Astrocyte of the cerebellum (primary cell): ENCODE measurements at regions not wholly inside any gene's neighbourhood (a gene's known extent, or its start where the extent isn't known, plus 50 kb on each side); places are given as distances from the start of the nearest gene placed in this dataset.

Experiments
- DNase-seq: peaks from one replicate; pipeline ENCODE4 v3.0.0-alpha.2; 2011; ENCODE audit warnings: low read depth
- H3K4me3 ChIP-seq: 2 replicates; pipeline ENCODE4 v1.5.1; 2011; ENCODE audit warnings: mild to moderate bottlenecking, low read depth, low read length, moderate library complexity
- CTCF ChIP-seq: IDR thresholded peaks from 2 replicates; pipeline ENCODE4 v1.5.1; 2012; ENCODE audit warnings: low read length, low read depth, moderate library complexity, mild to moderate bottlenecking; ENCODE audit errors: missing control alignments
- in situ Hi-C: cut with HindIII; loops from 2 replicates; pipeline ENCODE4 v1.10.0; 2017; ENCODE audit warnings: low sequenced_read_pairs

GRCh38 chr12:91974541-91975085 is 171.0 kb downstream of the BTG1 start:
- no peak for TF ChIP-seq CTCF
- no peak overlapping the region for H3K4me3 ChIP-seq
- in situ Hi-C loops = no loop called here
- no peak for DNase-seq

GRCh38 chr12:91973813-91974212 is 171.8 kb downstream of the BTG1 start:
- no peak overlapping the region for H3K4me3 ChIP-seq
- in situ Hi-C loops = no loop called here
- DNase-seq = no peak

DNA sequence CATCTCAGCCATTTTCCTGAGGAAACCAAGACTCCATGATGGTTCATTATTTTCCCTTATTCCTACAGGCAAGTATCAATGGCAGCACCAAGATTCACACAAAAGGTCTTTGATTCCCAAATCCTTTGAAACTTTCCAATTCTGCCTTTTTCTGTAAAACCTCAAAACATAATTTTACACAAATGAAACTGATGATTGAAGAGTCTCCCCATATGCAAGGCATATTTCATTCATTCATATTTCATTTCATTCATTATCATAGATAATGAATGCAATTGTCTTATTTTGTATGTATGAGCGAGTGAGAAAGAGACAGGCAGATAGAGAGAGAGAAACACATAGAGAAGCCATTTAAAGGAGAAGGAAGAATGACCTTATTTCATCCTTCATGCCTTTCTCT is 172.8 kb downstream of the BTG1 start:
- in situ Hi-C loops = no loop called here
- no peak for DNase-seq
- H3K4me3 ChIP-seq = no peak overlapping the region
- no peak for TF ChIP-seq CTCF

More at GRCh38 chr12:91973813-91974212, 171.8 kb downstream of the BTG1 start:
- no peak for TF ChIP-seq CTCF

- no peak for DNase-seq
- no peak overlapping the region for H3K4me3 ChIP-seq
- in situ Hi-C loops = no loop called here
- TF ChIP-seq CTCF = no peak
Observed at GRCh38 chr12:91968777-91969171, 176.9 kb downstream of the BTG1 start.

GRCh38 chr12:91968076-91968776 is 177.4 kb downstream of the BTG1 start:
- TF ChIP-seq CTCF = no peak
- no peak for DNase-seq
- in situ Hi-C loops = no loop called here
- no peak overlapping the region for H3K4me3 ChIP-seq

DNA sequence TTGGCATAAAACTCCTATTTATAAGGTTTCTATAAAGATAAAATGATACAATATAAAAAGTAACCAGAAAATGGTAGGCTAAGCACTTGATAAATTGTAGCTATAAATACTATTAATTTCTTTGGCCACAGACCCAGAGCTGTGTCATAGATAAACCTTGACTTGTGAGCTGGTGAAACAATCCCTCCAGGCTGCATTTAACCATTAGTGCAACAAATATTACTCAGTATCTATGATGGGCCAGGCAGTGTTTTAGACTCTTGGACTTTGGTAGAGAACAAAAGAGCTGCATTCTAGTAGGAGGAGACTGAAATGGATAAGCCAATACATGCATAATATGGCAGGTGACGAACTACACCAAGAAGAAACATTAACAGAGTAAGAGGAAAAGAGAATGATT is 178.1 kb downstream of the BTG1 start:
- in situ Hi-C loops = no loop called here
- H3K4me3 ChIP-seq = no peak overlapping the region
- no peak for TF ChIP-seq CTCF
- DNase-seq = no peak
